ENCODE measurements at regions not wholly inside any gene's neighbourhood (a gene's known extent, or its start where the extent isn't known, plus 50 kb on each side); places are given as distances from the start of the nearest gene placed in this dataset.

DNA sequence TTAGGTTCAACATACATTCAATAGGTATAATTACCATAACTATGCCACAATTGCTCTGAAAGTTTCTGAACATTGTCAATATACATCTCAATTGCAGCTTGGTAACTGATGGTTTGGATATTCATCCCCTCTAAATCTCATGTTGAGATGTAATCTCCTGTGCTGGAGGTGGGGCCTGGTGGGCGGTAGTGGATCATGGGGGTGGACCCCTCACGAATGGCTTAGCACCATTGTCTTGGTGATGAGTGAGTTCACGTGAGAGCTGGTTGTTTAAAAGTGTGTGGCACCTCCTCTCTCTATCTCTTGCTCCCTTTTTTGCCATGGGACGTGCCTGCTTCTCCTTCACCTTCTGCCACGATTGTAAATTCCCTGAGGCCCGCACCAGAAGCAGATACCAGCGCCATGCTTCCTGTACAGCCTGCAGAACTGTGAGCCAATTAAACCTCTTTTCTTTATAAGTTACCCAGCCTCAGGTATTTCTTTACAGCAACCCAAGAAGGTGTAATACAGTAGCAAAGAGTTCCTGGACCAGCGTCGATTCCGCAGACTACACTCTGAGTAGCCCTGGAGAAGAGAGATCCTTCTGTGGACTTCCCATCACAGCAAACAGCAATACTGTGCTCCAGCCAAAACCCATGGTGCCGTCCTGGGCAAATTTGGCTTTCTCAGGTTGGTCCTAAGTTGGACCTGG, 83.8 kb upstream of the GRB10 start:
- no peaks in the 10 kb centered on the region for H3K9me3 ChIP-seq
- TF ChIP-seq POLR2AphosphoS5 (IDR thresholded peaks at IDR 0.05), result no peak
- TF ChIP-seq, protein P1, sequence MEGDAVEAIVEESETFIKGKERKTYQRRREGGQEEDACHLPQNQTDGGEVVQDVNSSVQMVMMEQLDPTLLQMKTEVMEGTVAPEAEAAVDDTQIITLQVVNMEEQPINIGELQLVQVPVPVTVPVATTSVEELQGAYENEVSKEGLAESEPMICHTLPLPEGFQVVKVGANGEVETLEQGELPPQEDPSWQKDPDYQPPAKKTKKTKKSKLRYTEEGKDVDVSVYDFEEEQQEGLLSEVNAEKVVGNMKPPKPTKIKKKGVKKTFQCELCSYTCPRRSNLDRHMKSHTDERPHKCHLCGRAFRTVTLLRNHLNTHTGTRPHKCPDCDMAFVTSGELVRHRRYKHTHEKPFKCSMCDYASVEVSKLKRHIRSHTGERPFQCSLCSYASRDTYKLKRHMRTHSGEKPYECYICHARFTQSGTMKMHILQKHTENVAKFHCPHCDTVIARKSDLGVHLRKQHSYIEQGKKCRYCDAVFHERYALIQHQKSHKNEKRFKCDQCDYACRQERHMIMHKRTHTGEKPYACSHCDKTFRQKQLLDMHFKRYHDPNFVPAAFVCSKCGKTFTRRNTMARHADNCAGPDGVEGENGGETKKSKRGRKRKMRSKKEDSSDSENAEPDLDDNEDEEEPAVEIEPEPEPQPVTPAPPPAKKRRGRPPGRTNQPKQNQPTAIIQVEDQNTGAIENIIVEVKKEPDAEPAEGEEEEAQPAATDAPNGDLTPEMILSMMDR (IDR thresholded peaks at IDR 0.05), result no peak
- TF ChIP-seq EP300 (IDR thresholded peaks at IDR 0.05), result no peak
- TF ChIP-seq POLR2A (IDR thresholded peaks at IDR 0.05), result no peak

GRCh38 chr7:50865450-50865849, 82.8 kb upstream of the GRB10 start:
- Histone ChIP-seq H3K27ac (no peak overlapping the region), H3K36me3 (no peaks in the 10 kb centered on the region), H3K27me3 (no peaks in the 10 kb centered on the region), H3K4me3 (no peak overlapping the region), H3K4me1 (no peaks in the 10 kb centered on the region), H3K9me3 (no peaks in the 10 kb centered on the region)
- DNase-seq, result no peak
- intact Hi-C loops (cut with DNase I; ENCODE audit: low total_unique reads), result no loop called here
- WGBS, 5 donors, result 38 to 52% (median 49%) methylated on average over 5 of the region's 5 CpGs
- TF ChIP-seq POLR2AphosphoS5 (IDR thresholded peaks at IDR 0.05) (no peak), EP300 (IDR thresholded peaks at IDR 0.05) (no peak)
- TF ChIP-seq, protein P1 (IDR thresholded peaks at IDR 0.05), result no peak

More for the DNA sequence above, 83.8 kb upstream of the GRB10 start:
- no peak for DNase-seq
- Histone ChIP-seq H3K4me1 (no peaks in the 10 kb centered on the region), H3K36me3 (no peaks in the 10 kb centered on the region), H3K27ac (no peak overlapping the region), H3K27me3 (no peaks in the 10 kb centered on the region), H3K4me3 (no peak overlapping the region)
- 86 to 92% (median 88%) methylated on average over 11 of the region's 11 CpGs for WGBS, 5 donors
- intact Hi-C loops (cut with DNase I; ENCODE audit: low total_unique reads), result no loop called here

- intact Hi-C loops (cut with DNase I; ENCODE audit: low total_unique reads), result no loop called here
- Histone ChIP-seq H3K4me1 (no peaks in the 10 kb centered on the region), H3K4me3 (no peak overlapping the region), H3K36me3 (no peaks in the 10 kb centered on the region), H3K27ac (no peak overlapping the region), H3K9me3 (no peaks in the 10 kb centered on the region), H3K27me3 (no peaks in the 10 kb centered on the region)
- no peak for DNase-seq
- no peak for TF ChIP-seq POLR2A (IDR thresholded peaks at IDR 0.05)
- WGBS, 5 donors, result 76 to 90% (median 86%) methylated on average over 4 of the region's 4 CpGs
Measured at GRCh38 chr7:50864694-50865093, 82.0 kb upstream of the GRB10 start.

DNA sequence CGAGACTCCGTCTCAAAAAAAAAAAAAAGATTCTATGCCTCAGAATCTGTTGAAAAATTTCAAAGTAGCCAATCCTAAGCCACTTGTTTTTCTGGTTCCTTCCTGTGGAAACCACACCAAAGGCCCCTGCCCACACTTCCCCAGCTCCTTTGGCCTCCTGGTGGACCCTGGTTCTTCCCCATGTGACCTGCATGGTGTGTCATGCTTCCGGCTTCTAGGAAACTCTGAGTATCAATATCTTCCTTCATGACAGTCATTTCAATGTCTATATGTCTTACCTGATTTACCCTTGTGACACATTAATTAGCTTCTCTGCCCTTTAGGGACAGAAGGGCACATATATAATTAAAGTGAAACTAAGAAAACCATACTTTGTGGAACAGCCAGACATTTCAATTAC, 80.4 kb upstream of the GRB10 start:
- no peak for DNase-seq
- H3K36me3 ChIP-seq, result no peaks in the 10 kb centered on the region
- 65 to 99% (median 75%) methylated on average over 3 of the region's 3 CpGs for WGBS, 5 donors
- intact Hi-C loops (cut with DNase I; ENCODE audit: low total_unique reads), result no loop called here
- no peak overlapping the region for H3K27ac ChIP-seq
- no peaks in the 10 kb centered on the region for H3K4me1 ChIP-seq
- no peaks in the 10 kb centered on the region for H3K27me3 ChIP-seq
- TF ChIP-seq, protein P1 (IDR thresholded peaks at IDR 0.05), result no peak
- no peak for TF ChIP-seq EP300 (IDR thresholded peaks at IDR 0.05)
- no peak for TF ChIP-seq POLR2AphosphoS5 (IDR thresholded peaks at IDR 0.05)
- TF ChIP-seq POLR2A (IDR thresholded peaks at IDR 0.05), result no peak
- no peaks in the 10 kb centered on the region for H3K9me3 ChIP-seq
- H3K4me3 ChIP-seq, result no peak overlapping the region

DNA sequence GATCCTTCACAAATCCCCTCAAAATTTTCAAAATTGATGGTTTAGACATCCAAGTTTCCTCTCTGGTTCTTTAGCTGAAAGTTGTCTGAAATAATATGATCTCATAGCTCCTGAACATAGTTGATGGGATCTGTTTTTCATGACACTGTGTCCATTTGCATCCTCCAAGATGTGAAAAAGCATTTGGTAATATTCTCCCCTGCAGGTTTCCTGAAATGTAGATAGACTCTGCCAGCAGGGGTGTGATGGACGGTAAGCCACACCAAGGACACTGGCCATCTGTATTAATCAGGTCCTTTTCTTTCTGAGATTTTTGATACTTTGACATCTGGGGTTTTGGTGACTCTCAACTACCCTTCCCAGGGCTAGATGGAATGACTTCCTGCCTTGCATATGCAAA, 79.6 kb upstream of the GRB10 start:
- intact Hi-C loops (cut with DNase I; ENCODE audit: low total_unique reads), result no loop called here
- 79 to 96% (median 90%) methylated on average over 1 of the region's 1 CpG for WGBS, 5 donors
- TF ChIP-seq POLR2A (IDR thresholded peaks at IDR 0.05) (no peak), POLR2AphosphoS5 (IDR thresholded peaks at IDR 0.05) (no peak), EP300 (IDR thresholded peaks at IDR 0.05) (no peak)
- TF ChIP-seq, protein P1 (IDR thresholded peaks at IDR 0.05), result no peak

More for the DNA sequence above, 79.6 kb upstream of the GRB10 start:
- no peak for DNase-seq
- no peaks in the 10 kb centered on the region for H3K27me3 ChIP-seq
- H3K27ac ChIP-seq, result no peak overlapping the region
- no peaks in the 10 kb centered on the region for H3K9me3 ChIP-seq
- no peaks in the 10 kb centered on the region for H3K36me3 ChIP-seq
- H3K4me3 ChIP-seq, result no peak overlapping the region
- H3K4me1 ChIP-seq, result no peaks in the 10 kb centered on the region

Measured in stomach (tissue), 8 donors.